Testis (tissue), 2 donors: ENCODE measurements at regions not wholly inside any gene's neighbourhood (a gene's known extent, or its start where the extent isn't known, plus 50 kb on each side); places are given as distances from the start of the nearest gene placed in this dataset.

Experiments used
- DNase-seq: peaks from one replicate; pipeline ENCODE4 v3.0.0-alpha.2; 2019
- H3K27ac ChIP-seq, 2 donors: fragments of 200-600 bp; sonication (generic); one replicate each; pipeline ENCODE4 v1.5.1; 2019
- H3K27me3 ChIP-seq: fragments of 200-600 bp; sonication (generic); one replicate; pipeline ENCODE4 v1.5.1; 2019
- H3K36me3 ChIP-seq: fragments of 200-600 bp; sonication (generic); one replicate; pipeline ENCODE4 v1.5.1; 2017; ENCODE audit warnings: low read depth; ENCODE audit errors: missing control alignments
- H3K4me1 ChIP-seq: fragments of 200-600 bp; sonication (generic); one replicate; pipeline ENCODE4 v1.5.1; 2019
- H3K4me3 ChIP-seq, 2 donors: fragments of 200-600 bp; sonication (generic); one replicate each; pipeline ENCODE4 v1.5.1; 2017 to 2019
- H3K9me3 ChIP-seq: fragments of 200-600 bp; sonication (generic); one replicate; pipeline ENCODE4 v1.5.1; 2017
- CTCF ChIP-seq, 3 experiments: fragments of 450-650 bp in 2 of 3; fragments of 200-600 bp in 1 of 3; sonication (generic) in 1 of 3; IDR thresholded peaks; one replicate each; pipeline ENCODE4 v1.5.1; 2016 to 2019; ENCODE audit warnings: antibody characterized with exemption in 3 of 3, mild to moderate bottlenecking in 2 of 3, moderate library complexity in 1 of 3
- POLR2A ChIP-seq: fragments of 450-650 bp; IDR thresholded peaks from one replicate; pipeline ENCODE4 v1.6.1; 2017; ENCODE audit warnings: antibody characterized with exemption, mild to moderate bottlenecking, moderate library complexity
- WGBS, 2 donors: methylation state at CpG; one replicate each; pipeline ENCODE4 v1.1.5; 2018; 5-methylcytosine and 5-hydroxymethylcytosine counted together
- intact Hi-C: fragments of 100-400 bp; cut with DNase I; formaldehyde crosslinking; loops from one replicate; pipeline ENCODE4 v1.15.1; 2023; ENCODE audit warnings: low total_unique reads

- intact Hi-C loops, result no loop called here
- DNase-seq, result no peak
- Histone ChIP-seq H3K4me3 (no peak overlapping the region), H3K27ac (no peak overlapping the region), H3K9me3 (no peaks in the 10 kb centered on the region), H3K4me1 (no peaks in the 10 kb centered on the region), H3K27me3 (no peaks in the 10 kb centered on the region), H3K36me3 (no peaks in the 10 kb centered on the region)
- no peak for TF ChIP-seq CTCF (IDR thresholded peaks at IDR 0.05)
- no peak for TF ChIP-seq POLR2A
- 65 to 82% methylated on average over 4 of the region's 4 CpGs for WGBS, 2 donors
Observed at GRCh38 chr5:175281257-175281656, 162.7 kb downstream of the DRD1 start.

- H3K36me3 ChIP-seq, result no peaks in the 10 kb centered on the region
- H3K4me3 ChIP-seq, result no peak overlapping the region
- 80 to 84% methylated on average over 3 of the region's 3 CpGs for WGBS, 2 donors
- intact Hi-C loops, result no loop called here
- H3K4me1 ChIP-seq, result no peaks in the 10 kb centered on the region
- no peak for TF ChIP-seq CTCF (IDR thresholded peaks at IDR 0.05)
- no peak for TF ChIP-seq POLR2A
- no peak for DNase-seq
- no peaks in the 10 kb centered on the region for H3K27me3 ChIP-seq
- no peaks in the 10 kb centered on the region for H3K9me3 ChIP-seq
- H3K27ac ChIP-seq, result no peak overlapping the region
Observed at GRCh38 chr5:175279506-175279905, 164.5 kb downstream of the DRD1 start.

- TF ChIP-seq POLR2A (no peak), CTCF (IDR thresholded peaks at IDR 0.05) (no peak)
- H3K9me3 ChIP-seq, result no peaks in the 10 kb centered on the region
- DNase-seq, result no peak
- no peak overlapping the region for H3K4me3 ChIP-seq
- no peaks in the 10 kb centered on the region for H3K4me1 ChIP-seq
- H3K27ac ChIP-seq, result no peak overlapping the region
- H3K27me3 ChIP-seq, result no peaks in the 10 kb centered on the region
- WGBS, 2 donors, result 67 to 78% methylated on average over 5 of the region's 5 CpGs
- no peaks in the 10 kb centered on the region for H3K36me3 ChIP-seq
- intact Hi-C loops, result no loop called here
Observed at GRCh38 chr5:175275748-175276147, 168.2 kb downstream of the DRD1 start.

GRCh38 chr5:175275097-175275496 lies 168.9 kb downstream of the DRD1 start:
- H3K27ac ChIP-seq, result no peak overlapping the region

More at GRCh38 chr5:175275097-175275496, 168.9 kb downstream of the DRD1 start:
- 26 to 35% methylated on average over 4 of the region's 4 CpGs for WGBS, 2 donors
- Histone ChIP-seq H3K4me1 (no peaks in the 10 kb centered on the region), H3K36me3 (no peaks in the 10 kb centered on the region), H3K27me3 (no peaks in the 10 kb centered on the region), H3K4me3 (no peak overlapping the region), H3K9me3 (no peaks in the 10 kb centered on the region)
- intact Hi-C loops, result no loop called here
- no peak for DNase-seq
- TF ChIP-seq CTCF (IDR thresholded peaks at IDR 0.05), result no peak
- no peak for TF ChIP-seq POLR2A
